ENCODE measurements at regions not wholly inside any gene's neighbourhood (a gene's known extent, or its start where the extent isn't known, plus 50 kb on each side); places are given as distances from the start of the nearest gene placed in this dataset.

- Mint-ChIP-seq H3K27me3 (ENCODE audit: low read depth) (no peaks in the 10 kb centered on the region), H3K4me3 (ENCODE audit: unreplicated experiment) (no peak overlapping the region), H3K9me3 (ENCODE audit: low read depth) (no peaks in the 10 kb centered on the region), H3K4me1 (ENCODE audit: low read depth) (peaks cover 26% of the 10 kb centered on the region), H3K27ac (ENCODE audit: unreplicated experiment) (no peak overlapping the region), H3K36me3 (ENCODE audit: low read depth) (no peaks in the 10 kb centered on the region)
- TF ChIP-seq, protein P1, sequence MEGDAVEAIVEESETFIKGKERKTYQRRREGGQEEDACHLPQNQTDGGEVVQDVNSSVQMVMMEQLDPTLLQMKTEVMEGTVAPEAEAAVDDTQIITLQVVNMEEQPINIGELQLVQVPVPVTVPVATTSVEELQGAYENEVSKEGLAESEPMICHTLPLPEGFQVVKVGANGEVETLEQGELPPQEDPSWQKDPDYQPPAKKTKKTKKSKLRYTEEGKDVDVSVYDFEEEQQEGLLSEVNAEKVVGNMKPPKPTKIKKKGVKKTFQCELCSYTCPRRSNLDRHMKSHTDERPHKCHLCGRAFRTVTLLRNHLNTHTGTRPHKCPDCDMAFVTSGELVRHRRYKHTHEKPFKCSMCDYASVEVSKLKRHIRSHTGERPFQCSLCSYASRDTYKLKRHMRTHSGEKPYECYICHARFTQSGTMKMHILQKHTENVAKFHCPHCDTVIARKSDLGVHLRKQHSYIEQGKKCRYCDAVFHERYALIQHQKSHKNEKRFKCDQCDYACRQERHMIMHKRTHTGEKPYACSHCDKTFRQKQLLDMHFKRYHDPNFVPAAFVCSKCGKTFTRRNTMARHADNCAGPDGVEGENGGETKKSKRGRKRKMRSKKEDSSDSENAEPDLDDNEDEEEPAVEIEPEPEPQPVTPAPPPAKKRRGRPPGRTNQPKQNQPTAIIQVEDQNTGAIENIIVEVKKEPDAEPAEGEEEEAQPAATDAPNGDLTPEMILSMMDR (IDR thresholded peaks at IDR 0.05) = no peak
- no peak for DNase-seq (ENCODE audit: low spot score)
These were observed 111.2 kb upstream of the ZMIZ1 start for GRCh38 chr10:78957471-78958039.

GRCh38 chr10:78959217-78959923, 109.4 kb upstream of the ZMIZ1 start:
- Mint-ChIP-seq H3K4me1 (ENCODE audit: low read depth) (peaks cover 26% of the 10 kb centered on the region), H3K36me3 (ENCODE audit: low read depth) (no peaks in the 10 kb centered on the region), H3K4me3 (ENCODE audit: unreplicated experiment) (no peak overlapping the region), H3K9me3 (ENCODE audit: low read depth) (no peaks in the 10 kb centered on the region), H3K27ac (ENCODE audit: unreplicated experiment) (no peak overlapping the region), H3K27me3 (ENCODE audit: low read depth) (no peaks in the 10 kb centered on the region)
- no peak for DNase-seq (ENCODE audit: low spot score)
- TF ChIP-seq, protein P1 (IDR thresholded peaks at IDR 0.05) = no peak

DNA sequence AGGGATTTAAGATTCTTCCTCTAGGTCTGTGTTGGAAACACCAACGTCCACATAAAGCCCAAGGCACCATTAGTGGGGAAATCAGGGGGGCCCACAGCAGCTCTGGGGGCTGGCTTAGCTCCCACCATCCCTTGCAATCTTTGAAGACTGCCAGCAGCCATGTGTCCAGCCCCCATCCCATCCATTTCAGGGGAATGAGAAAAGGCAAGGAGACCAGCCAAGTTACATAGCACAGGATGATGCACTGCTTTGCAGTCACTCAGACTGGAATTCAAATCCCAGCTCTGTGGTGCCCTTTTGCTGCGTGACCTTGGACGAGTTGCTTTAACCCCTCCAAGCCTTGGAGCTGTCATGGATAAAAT, 108.9 kb upstream of the ZMIZ1 start:
- no peaks in the 10 kb centered on the region for H3K36me3 Mint-ChIP-seq (ENCODE audit: low read depth)
- no peak overlapping the region for H3K4me3 Mint-ChIP-seq (ENCODE audit: unreplicated experiment)
- H3K9me3 Mint-ChIP-seq (ENCODE audit: low read depth) = no peaks in the 10 kb centered on the region
- no peaks in the 10 kb centered on the region for H3K27me3 Mint-ChIP-seq (ENCODE audit: low read depth)
- H3K27ac Mint-ChIP-seq (ENCODE audit: unreplicated experiment) = no peak overlapping the region
- H3K4me1 Mint-ChIP-seq (ENCODE audit: low read depth) = peaks cover 31% of the 10 kb centered on the region
- DNase-seq (ENCODE audit: low spot score) = no peak
- TF ChIP-seq, protein P1 (IDR thresholded peaks at IDR 0.05) = no peak

- no peak overlapping the region for H3K27ac Mint-ChIP-seq (ENCODE audit: unreplicated experiment)
These were observed 108.4 kb upstream of the ZMIZ1 start for GRCh38 chr10:78960316-78960800.

GRCh38 chr10:78961760-78962159, 107.0 kb upstream of the ZMIZ1 start:
- H3K36me3 Mint-ChIP-seq (ENCODE audit: low read depth) = no peaks in the 10 kb centered on the region
- no peaks in the 10 kb centered on the region for H3K27me3 Mint-ChIP-seq (ENCODE audit: low read depth)
- H3K4me1 Mint-ChIP-seq (ENCODE audit: low read depth) = peaks cover 39% of the 10 kb centered on the region
- no peak for DNase-seq (ENCODE audit: low spot score)
- H3K4me3 Mint-ChIP-seq (ENCODE audit: unreplicated experiment) = no peak overlapping the region
- TF ChIP-seq, protein P1 (IDR thresholded peaks at IDR 0.05) = no peak
- no peaks in the 10 kb centered on the region for H3K9me3 Mint-ChIP-seq (ENCODE audit: low read depth)
- H3K27ac Mint-ChIP-seq (ENCODE audit: unreplicated experiment) = no peak overlapping the region

More at GRCh38 chr10:78960316-78960800, 108.4 kb upstream of the ZMIZ1 start:
- Mint-ChIP-seq H3K27me3 (ENCODE audit: low read depth) (no peaks in the 10 kb centered on the region), H3K9me3 (ENCODE audit: low read depth) (no peaks in the 10 kb centered on the region), H3K4me1 (ENCODE audit: low read depth) (peaks cover 34% of the 10 kb centered on the region), H3K36me3 (ENCODE audit: low read depth) (no peaks in the 10 kb centered on the region), H3K4me3 (ENCODE audit: unreplicated experiment) (no peak overlapping the region)
- TF ChIP-seq, protein P1 (IDR thresholded peaks at IDR 0.05) = no peak
- DNase-seq (ENCODE audit: low spot score) = no peak
